A673 (cell line): ENCODE measurements at regions not wholly inside any gene's neighbourhood (a gene's known extent, or its start where the extent isn't known, plus 50 kb on each side); places are given as distances from the start of the nearest gene placed in this dataset.
"Not testable (repeated sequence)": the region's sequence is repeated elsewhere in the genome, so short reads cannot be mapped to it uniquely, and the experiment has no call there.

Source experiments
- BruUV-seq: library from RNA; stranded (reverse); fragments of 400-500 nt; replicated peaks from 2 replicates; lab custom pipeline; 2021; lab: Mats Ljungman, UMichigan
- CTCF ChIA-PET: fragments of 300-600 bp; sonication (Branson Sonifier 250); formaldehyde crosslinking; loops from one replicate; lab custom pipeline; 2022; ENCODE audit warnings: antibody characterized with exemption; lab: Charles Lee
- POLR2A ChIA-PET: fragments of 300-600 bp; sonication (Branson Sonifier 250); formaldehyde crosslinking; loops from one replicate; lab custom pipeline; 2022; ENCODE audit warnings: antibody characterized with exemption; ENCODE audit not compliant: low non-redundant PET; lab: Charles Lee
- DNase-seq: peaks from one replicate; pipeline ENCODE4 v3.0.0-alpha.2; 2015; ENCODE audit warnings: low spot score
- H3K27ac ChIP-seq: fragments of 200-600 bp; sonication (generic); 2 replicates; pipeline ENCODE4 v1.5.1; 2016; ENCODE audit warnings: mixed run types, low read depth, mild to moderate bottlenecking, mixed read lengths, antibody characterized with exemption, low read length; ENCODE audit not compliant: poor library complexity, severe bottlenecking
- H3K27me3 ChIP-seq: fragments of 200-600 bp; sonication (generic); replicated peaks from 2 replicates; pipeline ENCODE4 v1.6.1; 2017; ENCODE audit warnings: mixed run types, low read depth, mild to moderate bottlenecking, mixed read lengths, antibody characterized with exemption, low read length; ENCODE audit not compliant: insufficient read depth, poor library complexity
- H3K36me3 ChIP-seq: fragments of 200-600 bp; sonication (generic); 2 replicates; pipeline ENCODE4 v1.6.1; 2016; ENCODE audit warnings: mixed run types, mild to moderate bottlenecking, mixed read lengths, antibody characterized with exemption, low read length; ENCODE audit not compliant: insufficient read depth, poor library complexity, severe bottlenecking
- H3K4me1 ChIP-seq: fragments of 200-600 bp; sonication (generic); 2 replicates; pipeline ENCODE4 v1.6.1; 2017; ENCODE audit warnings: mixed run types, mild to moderate bottlenecking, mixed read lengths, antibody characterized with exemption, low read length; ENCODE audit not compliant: insufficient read depth, poor library complexity, severe bottlenecking
- H3K4me3 ChIP-seq: fragments of 200-600 bp; sonication (generic); 2 replicates; pipeline ENCODE4 v1.5.1; 2016; ENCODE audit warnings: low read depth, mixed run types, mild to moderate bottlenecking, mixed read lengths, low read length; ENCODE audit not compliant: poor library complexity, severe bottlenecking
- H3K9me3 ChIP-seq: fragments of 200-600 bp; sonication (generic); 2 replicates; pipeline ENCODE4 v1.6.1; 2016; ENCODE audit warnings: mixed run types, low read depth, mild to moderate bottlenecking, mixed read lengths, antibody characterized with exemption, low read length; ENCODE audit not compliant: poor library complexity, severe bottlenecking
- intact Hi-C: fragments of 100-400 bp; cut with micrococcal nuclease; formaldehyde crosslinking; loops from one replicate; pipeline ENCODE4 v1.10.0; 2022; ENCODE audit not compliant: unreplicated experiment
- TF ChIP-seq, protein P1 (sequence below): fragments of 300-800, 200-600 bp; sonication (generic); conservative IDR thresholded peaks from 2 replicates; pipeline ENCODE4 v1.5.1; 2017; ENCODE audit warnings: low read depth, mild to moderate bottlenecking, antibody characterized with exemption, low read length, moderate library complexity, mixed read lengths

DNA sequence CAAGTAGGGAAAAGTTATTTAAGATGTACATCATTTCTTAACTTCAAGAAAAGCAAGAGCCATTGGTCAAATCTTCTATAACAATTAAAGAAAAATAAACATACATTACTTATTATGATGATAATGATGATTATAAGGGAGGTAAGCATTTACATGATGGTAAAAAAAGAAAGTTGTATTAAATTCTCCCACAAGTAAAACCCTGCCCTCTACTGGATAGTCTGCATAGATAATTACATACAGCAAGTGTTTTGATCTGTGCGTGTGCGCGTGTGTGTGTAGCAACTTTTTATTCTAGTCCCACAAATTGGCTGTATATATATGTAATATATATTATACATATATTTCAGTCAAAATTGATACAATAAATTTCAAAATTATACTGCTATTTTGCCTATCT lies 51.4 kb upstream of the TIMM23 start:
- CTCF ChIA-PET, H3K4me3 ChIP-seq, intact Hi-C loops, H3K9me3 ChIP-seq, DNase-seq, H3K4me1 ChIP-seq, H3K27ac ChIP-seq, H3K36me3 ChIP-seq, H3K27me3 ChIP-seq, BruUV-seq, POLR2A ChIA-PET: not testable (repeated sequence)
- TF ChIP-seq, protein P1, sequence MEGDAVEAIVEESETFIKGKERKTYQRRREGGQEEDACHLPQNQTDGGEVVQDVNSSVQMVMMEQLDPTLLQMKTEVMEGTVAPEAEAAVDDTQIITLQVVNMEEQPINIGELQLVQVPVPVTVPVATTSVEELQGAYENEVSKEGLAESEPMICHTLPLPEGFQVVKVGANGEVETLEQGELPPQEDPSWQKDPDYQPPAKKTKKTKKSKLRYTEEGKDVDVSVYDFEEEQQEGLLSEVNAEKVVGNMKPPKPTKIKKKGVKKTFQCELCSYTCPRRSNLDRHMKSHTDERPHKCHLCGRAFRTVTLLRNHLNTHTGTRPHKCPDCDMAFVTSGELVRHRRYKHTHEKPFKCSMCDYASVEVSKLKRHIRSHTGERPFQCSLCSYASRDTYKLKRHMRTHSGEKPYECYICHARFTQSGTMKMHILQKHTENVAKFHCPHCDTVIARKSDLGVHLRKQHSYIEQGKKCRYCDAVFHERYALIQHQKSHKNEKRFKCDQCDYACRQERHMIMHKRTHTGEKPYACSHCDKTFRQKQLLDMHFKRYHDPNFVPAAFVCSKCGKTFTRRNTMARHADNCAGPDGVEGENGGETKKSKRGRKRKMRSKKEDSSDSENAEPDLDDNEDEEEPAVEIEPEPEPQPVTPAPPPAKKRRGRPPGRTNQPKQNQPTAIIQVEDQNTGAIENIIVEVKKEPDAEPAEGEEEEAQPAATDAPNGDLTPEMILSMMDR, result peak; percentile 41; the same call in 1 of the 2 replicates
